ENCODE measurements at regions not wholly inside any gene's neighbourhood (a gene's known extent, or its start where the extent isn't known, plus 50 kb on each side); places are given as distances from the start of the nearest gene placed in this dataset.

GRCh38 chr2:199594443-199594842, 136.7 kb upstream of the SATB2 start:
- Mint-ChIP-seq H3K4me1 (no peaks in the 10 kb centered on the region), H3K27me3 (peaks cover 0 to 9% of the 10 kb centered on the region in 2 donors), H3K4me3 (no peak overlapping the region), H3K9me3 (no peaks in the 10 kb centered on the region), H3K36me3 (no peaks in the 10 kb centered on the region), H3K27ac (no peak overlapping the region)
- Histone ChIP-seq H3K36me3 (ENCODE audit: control insufficient read depth in 2 of 2, extremely low read depth in 1 of 2, insufficient read depth in 1 of 2, low read length in 1 of 2) (no peaks in the 10 kb centered on the region), H3K9me3 (no peaks in the 10 kb centered on the region), H3K27ac (ENCODE audit: low read length) (no peak overlapping the region), H3K4me1 (ENCODE audit: control insufficient read depth in 1 of 2, extremely low read depth in 1 of 2, insufficient read depth in 2 of 2, low read length in 2 of 2) (no peaks in the 10 kb centered on the region), H3K27me3 (replicated peaks in 1 of 2; ENCODE audit: control insufficient read depth in 2 of 2, extremely low read depth in 1 of 2, insufficient read depth in 2 of 2, low read length in 1 of 2) (no peaks in the 10 kb centered on the region), H3K4me3 (ENCODE audit: control insufficient read depth in 1 of 2, extremely low read depth in 1 of 2, low read length in 1 of 2) (no peak overlapping the region)
- peak in 1 of 4 experiments; percentile 48 for ATAC-seq (replicated peaks in 1 of 4)
- WGBS (ENCODE audit: insufficient coverage), result 82% methylated on average over 5 of the region's 5 CpGs
- ChIA-PET POLR2A (no interaction called here), CTCF (no interaction called here)
- DNase-seq, result no peak

GRCh38 chr2:199591826-199592225, 134.1 kb upstream of the SATB2 start:
- WGBS (ENCODE audit: insufficient coverage), result 70% methylated on average over 3 of the region's 4 CpGs
- no peaks in the 10 kb centered on the region for H3K9me3 Mint-ChIP-seq
- peaks cover 0 to 16% of the 10 kb centered on the region in 2 donors for H3K27me3 Mint-ChIP-seq
- Histone ChIP-seq H3K36me3 (ENCODE audit: control insufficient read depth in 2 of 2, extremely low read depth in 1 of 2, insufficient read depth in 1 of 2, low read length in 1 of 2) (no peaks in the 10 kb centered on the region), H3K4me3 (ENCODE audit: control insufficient read depth in 1 of 2, extremely low read depth in 1 of 2, low read length in 1 of 2) (no peak overlapping the region), H3K27me3 (replicated peaks in 1 of 2; ENCODE audit: control insufficient read depth in 2 of 2, extremely low read depth in 1 of 2, insufficient read depth in 2 of 2, low read length in 1 of 2) (no peaks in the 10 kb centered on the region), H3K27ac (ENCODE audit: low read length) (no peak overlapping the region), H3K4me1 (ENCODE audit: control insufficient read depth in 1 of 2, extremely low read depth in 1 of 2, insufficient read depth in 2 of 2, low read length in 2 of 2) (no peaks in the 10 kb centered on the region), H3K9me3 (no peaks in the 10 kb centered on the region)
- POLR2A ChIA-PET, result no interaction called here
- ATAC-seq (replicated peaks in 1 of 4) (no peak), DNase-seq (no peak)
- CTCF ChIA-PET, result no interaction called here
- no peak overlapping the region for H3K4me3 Mint-ChIP-seq
- no peaks in the 10 kb centered on the region for H3K36me3 Mint-ChIP-seq
- H3K27ac Mint-ChIP-seq, result no peak overlapping the region
- H3K4me1 Mint-ChIP-seq, result no peaks in the 10 kb centered on the region

GRCh38 chr2:199590321-199591203, 132.8 kb upstream of the SATB2 start:
- H3K4me3 ChIP-seq (ENCODE audit: control insufficient read depth in 1 of 2, extremely low read depth in 1 of 2, low read length in 1 of 2), result no peak overlapping the region
- ATAC-seq (replicated peaks in 1 of 4) (no peak), DNase-seq (no peak)
- no peak overlapping the region for H3K27ac Mint-ChIP-seq
- no peaks in the 10 kb centered on the region for H3K4me1 ChIP-seq (ENCODE audit: control insufficient read depth in 1 of 2, extremely low read depth in 1 of 2, insufficient read depth in 2 of 2, low read length in 2 of 2)
- no peaks in the 10 kb centered on the region for H3K9me3 Mint-ChIP-seq
- H3K9me3 ChIP-seq, result no peaks in the 10 kb centered on the region
- H3K36me3 Mint-ChIP-seq, result no peaks in the 10 kb centered on the region
- H3K4me1 Mint-ChIP-seq, result no peaks in the 10 kb centered on the region
- WGBS (ENCODE audit: insufficient coverage), result no CpG with 5 or more reads among the region's 5 CpGs
- H3K4me3 Mint-ChIP-seq, result no peak overlapping the region
- H3K27me3 Mint-ChIP-seq, result peaks cover 0 to 11% of the 10 kb centered on the region in 2 donors
- H3K36me3 ChIP-seq (ENCODE audit: control insufficient read depth in 2 of 2, extremely low read depth in 1 of 2, insufficient read depth in 1 of 2, low read length in 1 of 2), result no peaks in the 10 kb centered on the region
- H3K27ac ChIP-seq (ENCODE audit: low read length), result no peak overlapping the region
- ChIA-PET CTCF (interaction anchor here in 1 of 2 donors (0.6 kb wide), 1 partner anchor 62 kb away, joined by 3 read pairs; no protein-coding TSS in a partner anchor), POLR2A (no interaction called here)
- H3K27me3 ChIP-seq (replicated peaks in 1 of 2; ENCODE audit: control insufficient read depth in 2 of 2, extremely low read depth in 1 of 2, insufficient read depth in 2 of 2, low read length in 1 of 2), result no peaks in the 10 kb centered on the region

GRCh38 chr2:199589306-199589705, 131.6 kb upstream of the SATB2 start:
- H3K9me3 ChIP-seq, result no peaks in the 10 kb centered on the region
- H3K4me1 ChIP-seq (ENCODE audit: control insufficient read depth in 1 of 2, extremely low read depth in 1 of 2, insufficient read depth in 2 of 2, low read length in 2 of 2), result no peaks in the 10 kb centered on the region
- H3K27me3 Mint-ChIP-seq, result peaks cover 0 to 11% of the 10 kb centered on the region in 2 donors
- ATAC-seq (replicated peaks in 1 of 4) (no peak), DNase-seq (no peak)
- H3K27ac Mint-ChIP-seq, result no peak overlapping the region
- 89% methylated on average over 8 of the region's 11 CpGs for WGBS (ENCODE audit: insufficient coverage)
- no peaks in the 10 kb centered on the region for H3K36me3 ChIP-seq (ENCODE audit: control insufficient read depth in 2 of 2, extremely low read depth in 1 of 2, insufficient read depth in 1 of 2, low read length in 1 of 2)
- H3K9me3 Mint-ChIP-seq, result no peaks in the 10 kb centered on the region
- no peak overlapping the region for H3K4me3 ChIP-seq (ENCODE audit: control insufficient read depth in 1 of 2, extremely low read depth in 1 of 2, low read length in 1 of 2)
- POLR2A ChIA-PET, result no interaction called here
- no peak overlapping the region for H3K27ac ChIP-seq (ENCODE audit: low read length)
- no peaks in the 10 kb centered on the region for H3K36me3 Mint-ChIP-seq
- no peaks in the 10 kb centered on the region for H3K27me3 ChIP-seq (replicated peaks in 1 of 2; ENCODE audit: control insufficient read depth in 2 of 2, extremely low read depth in 1 of 2, insufficient read depth in 2 of 2, low read length in 1 of 2)
- no peak overlapping the region for H3K4me3 Mint-ChIP-seq
- H3K4me1 Mint-ChIP-seq, result no peaks in the 10 kb centered on the region
- CTCF ChIA-PET, result no interaction called here

GRCh38 chr2:199588054-199588453, 130.3 kb upstream of the SATB2 start:
- no peaks in the 10 kb centered on the region for H3K4me1 Mint-ChIP-seq
- DNase-seq (no peak), ATAC-seq (replicated peaks in 1 of 4) (no peak)
- ChIA-PET CTCF (no interaction called here), POLR2A (no interaction called here)
- H3K36me3 Mint-ChIP-seq, result no peaks in the 10 kb centered on the region
- WGBS (ENCODE audit: insufficient coverage), result 96% methylated on average over 3 of the region's 3 CpGs
- Histone ChIP-seq H3K27me3 (replicated peaks in 1 of 2; ENCODE audit: control insufficient read depth in 2 of 2, extremely low read depth in 1 of 2, insufficient read depth in 2 of 2, low read length in 1 of 2) (no peaks in the 10 kb centered on the region), H3K4me1 (ENCODE audit: control insufficient read depth in 1 of 2, extremely low read depth in 1 of 2, insufficient read depth in 2 of 2, low read length in 2 of 2) (no peaks in the 10 kb centered on the region), H3K4me3 (ENCODE audit: control insufficient read depth in 1 of 2, extremely low read depth in 1 of 2, low read length in 1 of 2) (no peak overlapping the region), H3K36me3 (ENCODE audit: control insufficient read depth in 2 of 2, extremely low read depth in 1 of 2, insufficient read depth in 1 of 2, low read length in 1 of 2) (no peaks in the 10 kb centered on the region), H3K27ac (ENCODE audit: low read length) (no peak overlapping the region), H3K9me3 (no peaks in the 10 kb centered on the region)
- H3K4me3 Mint-ChIP-seq, result no peak overlapping the region
- no peak overlapping the region for H3K27ac Mint-ChIP-seq
- H3K9me3 Mint-ChIP-seq, result no peaks in the 10 kb centered on the region
- peaks cover 0 to 14% of the 10 kb centered on the region in 2 donors for H3K27me3 Mint-ChIP-seq

GRCh38 chr2:199586646-199587045, 128.9 kb upstream of the SATB2 start:
- Mint-ChIP-seq H3K27ac (no peak overlapping the region), H3K4me1 (peaks cover 0 to 3% (median 0%) of the 10 kb centered on the region in 3 donors), H3K27me3 (peaks cover 4 to 15% of the 10 kb centered on the region in 2 donors), H3K4me3 (no peak overlapping the region), H3K36me3 (no peaks in the 10 kb centered on the region), H3K9me3 (no peaks in the 10 kb centered on the region)
- WGBS (ENCODE audit: insufficient coverage), result no CpG with 5 or more reads among the region's 2 CpGs
- Histone ChIP-seq H3K27ac (ENCODE audit: low read length) (no peak overlapping the region), H3K9me3 (no peaks in the 10 kb centered on the region), H3K4me3 (ENCODE audit: control insufficient read depth in 1 of 2, extremely low read depth in 1 of 2, low read length in 1 of 2) (no peak overlapping the region), H3K27me3 (replicated peaks in 1 of 2; ENCODE audit: control insufficient read depth in 2 of 2, extremely low read depth in 1 of 2, insufficient read depth in 2 of 2, low read length in 1 of 2) (no peaks in the 10 kb centered on the region), H3K36me3 (ENCODE audit: control insufficient read depth in 2 of 2, extremely low read depth in 1 of 2, insufficient read depth in 1 of 2, low read length in 1 of 2) (no peaks in the 10 kb centered on the region), H3K4me1 (ENCODE audit: control insufficient read depth in 1 of 2, extremely low read depth in 1 of 2, insufficient read depth in 2 of 2, low read length in 2 of 2) (no peaks in the 10 kb centered on the region)
- DNase-seq, result no peak
- ATAC-seq (replicated peaks in 1 of 4), result no peak
- ChIA-PET CTCF (no interaction called here), POLR2A (no interaction called here)
